Caco-2 (cell line): ENCODE measurements at regions not wholly inside any gene's neighbourhood (a gene's known extent, or its start where the extent isn't known, plus 50 kb on each side); places are given as distances from the start of the nearest gene placed in this dataset.

Source experiments
- BruUV-seq: library from RNA; stranded (reverse); fragments of 400-500 nt; replicated peaks from 2 replicates; lab custom pipeline; 2021; lab: Mats Ljungman, UMichigan
- CTCF ChIA-PET: fragments of 300-600 bp; sonication (Branson Sonifier 250); formaldehyde crosslinking; loops from one replicate; lab custom pipeline; 2022; ENCODE audit warnings: antibody characterized with exemption; lab: Charles Lee
- POLR2A ChIA-PET: fragments of 300-600 bp; sonication (Branson Sonifier 250); formaldehyde crosslinking; loops from one replicate; lab custom pipeline; 2022; ENCODE audit warnings: antibody characterized with exemption; lab: Charles Lee
- DNase-seq, 2 experiments: peaks; one replicate each; pipeline versions ENCODE4 v3.0.0 to v3.0.0-alpha.2; 2020 to 2022
- H3K27me3 ChIP-seq: replicated peaks from 2 replicates; pipeline ENCODE4 v1.6.0; 2011; ENCODE audit warnings: low read length; ENCODE audit not compliant: control insufficient read depth, insufficient read depth
- H3K36me3 ChIP-seq: 2 replicates; pipeline ENCODE4 v1.5.1; 2011; ENCODE audit warnings: low read length; ENCODE audit not compliant: control insufficient read depth, insufficient read depth
- H3K4me1 ChIP-seq: fragments of 250-450 bp; sonication (Bioruptor Pico); 2 replicates; pipeline ENCODE4 v1.5.1; 2020; ENCODE audit warnings: mild to moderate bottlenecking
- H3K4me3 ChIP-seq: 2 replicates; pipeline ENCODE4 v1.5.1; 2011; ENCODE audit warnings: low read depth, mild to moderate bottlenecking, control low read depth, low read length
- H3K9me3 ChIP-seq: fragments of 250-450 bp; sonication (Bioruptor Pico); 2 replicates; pipeline ENCODE4 v1.5.1; 2020; ENCODE audit warnings: mild to moderate bottlenecking, moderate library complexity
- H3K27ac Mint-ChIP-seq: one replicate; pipeline ENCODE4 v1.8.0; 2022; ENCODE audit warnings: mixed read lengths; ENCODE audit not compliant: unreplicated experiment
- H3K27me3 Mint-ChIP-seq: one replicate; pipeline ENCODE4 v1.8.0; 2022; ENCODE audit warnings: mixed read lengths; ENCODE audit not compliant: insufficient read depth, unreplicated experiment
- H3K36me3 Mint-ChIP-seq: one replicate; pipeline ENCODE4 v1.8.0; 2022; ENCODE audit warnings: mild to moderate bottlenecking, mixed read lengths; ENCODE audit not compliant: insufficient read depth, unreplicated experiment
- H3K4me1 Mint-ChIP-seq: one replicate; pipeline ENCODE4 v1.8.0; 2022; ENCODE audit warnings: low read depth, mixed read lengths; ENCODE audit not compliant: unreplicated experiment
- H3K4me3 Mint-ChIP-seq: one replicate; pipeline ENCODE4 v1.8.0; 2022; ENCODE audit warnings: mild to moderate bottlenecking, moderate library complexity, mixed read lengths; ENCODE audit not compliant: unreplicated experiment
- H3K9me3 Mint-ChIP-seq: one replicate; pipeline ENCODE4 v1.8.0; 2022; ENCODE audit warnings: mixed read lengths; ENCODE audit not compliant: unreplicated experiment
- CTCF ChIP-seq, 2 experiments: fragments of 200-600 bp in 1 of 2; IDR thresholded peaks; 1 replicate in 1 of 2; 2 replicates in 1 of 2; pipeline versions ENCODE4 v1.5.1 to v1.8.0; 2011 to 2022; ENCODE audit warnings: antibody characterized with exemption in 1 of 2, control low read depth in 1 of 2, inconsistent platforms in 1 of 2, low read depth in 1 of 2, low read length in 1 of 2, mild to moderate bottlenecking in 1 of 2, moderate library complexity in 1 of 2; ENCODE audit not compliant: insufficient read depth in 1 of 2, severe bottlenecking in 1 of 2, unreplicated experiment in 1 of 2
- intact Hi-C: fragments of 100-400 bp; cut with micrococcal nuclease; formaldehyde crosslinking; loops from one replicate; pipeline ENCODE4 v1.10.0; 2022; ENCODE audit not compliant: unreplicated experiment

GRCh38 chr11:13852481-13852880, 110.0 kb upstream of the SPON1 start:
- Histone ChIP-seq H3K4me1 (no peaks in the 10 kb centered on the region), H3K36me3 (no peaks in the 10 kb centered on the region), H3K4me3 (no peak overlapping the region), H3K9me3 (no peaks in the 10 kb centered on the region), H3K27me3 (peaks cover 1% of the 10 kb centered on the region)
- CTCF ChIA-PET, result no interaction called here
- Mint-ChIP-seq H3K4me1 (no peaks in the 10 kb centered on the region), H3K36me3 (no peaks in the 10 kb centered on the region), H3K27ac (no peak overlapping the region), H3K9me3 (no peaks in the 10 kb centered on the region), H3K27me3 (peaks cover 28% of the 10 kb centered on the region), H3K4me3 (no peak overlapping the region)
- intact Hi-C loops, result no loop called here
- POLR2A ChIA-PET, result no interaction called here
- no peak for DNase-seq
- TF ChIP-seq CTCF (IDR thresholded peaks at IDR 0.05; ENCODE audit: insufficient read depth in 1 of 2, low read depth in 1 of 2, low read length in 1 of 2, severe bottlenecking in 1 of 2, unreplicated experiment in 1 of 2), result no peak
- no TSS peak for BruUV-seq

- no TSS peak for BruUV-seq
- no peak overlapping the region for H3K4me3 ChIP-seq
- POLR2A ChIA-PET, result no interaction called here
Measured at GRCh38 chr11:13857828-13858227, 104.7 kb upstream of the SPON1 start.

GRCh38 chr11:13859892-13860291, 102.6 kb upstream of the SPON1 start:
- no peak overlapping the region for H3K4me3 ChIP-seq
- Mint-ChIP-seq H3K4me1 (no peaks in the 10 kb centered on the region), H3K36me3 (no peaks in the 10 kb centered on the region), H3K27ac (no peak overlapping the region), H3K4me3 (no peak overlapping the region), H3K9me3 (no peaks in the 10 kb centered on the region), H3K27me3 (peaks cover 13% of the 10 kb centered on the region)
- H3K36me3 ChIP-seq, result no peaks in the 10 kb centered on the region
- H3K27me3 ChIP-seq, result no peaks in the 10 kb centered on the region
- no peaks in the 10 kb centered on the region for H3K4me1 ChIP-seq
- CTCF ChIA-PET, result no interaction called here
- intact Hi-C loops, result no loop called here
- TF ChIP-seq CTCF (IDR thresholded peaks at IDR 0.05; ENCODE audit: insufficient read depth in 1 of 2, low read depth in 1 of 2, low read length in 1 of 2, severe bottlenecking in 1 of 2, unreplicated experiment in 1 of 2), result no peak
- no peak for DNase-seq
- no TSS peak for BruUV-seq
- POLR2A ChIA-PET, result no interaction called here
- no peaks in the 10 kb centered on the region for H3K9me3 ChIP-seq

More at GRCh38 chr11:13857828-13858227, 104.7 kb upstream of the SPON1 start:
- Mint-ChIP-seq H3K27me3 (peaks cover 11% of the 10 kb centered on the region), H3K9me3 (no peaks in the 10 kb centered on the region), H3K4me1 (no peaks in the 10 kb centered on the region), H3K36me3 (no peaks in the 10 kb centered on the region), H3K4me3 (no peak overlapping the region), H3K27ac (no peak overlapping the region)
- no peaks in the 10 kb centered on the region for H3K27me3 ChIP-seq
- CTCF ChIA-PET, result no interaction called here
- intact Hi-C loops, result no loop called here
- H3K4me1 ChIP-seq, result no peaks in the 10 kb centered on the region
- no peaks in the 10 kb centered on the region for H3K36me3 ChIP-seq
- no peak for DNase-seq
- H3K9me3 ChIP-seq, result no peaks in the 10 kb centered on the region
- no peak for TF ChIP-seq CTCF (IDR thresholded peaks at IDR 0.05; ENCODE audit: insufficient read depth in 1 of 2, low read depth in 1 of 2, low read length in 1 of 2, severe bottlenecking in 1 of 2, unreplicated experiment in 1 of 2)
